Trophoblast cell (in vitro differentiated cells and primary cell): ENCODE measurements at regions not wholly inside any gene's neighbourhood (a gene's known extent, or its start where the extent isn't known, plus 50 kb on each side); places are given as distances from the start of the nearest gene placed in this dataset.
"Not testable (repeated sequence)": the region's sequence is repeated elsewhere in the genome, so short reads cannot be mapped to it uniquely, and the experiment has no call there.

Source experiments
- DNase-seq, 2 donors: peaks; one replicate each; pipeline ENCODE4 v3.0.0-alpha.2; 2016
- H2AFZ ChIP-seq: 2 replicates; pipeline ENCODE4 v1.6.1; 2013; ENCODE audit warnings: low read length, moderate library complexity, mild to moderate bottlenecking; ENCODE audit not compliant: insufficient read depth, poor library complexity
- H2AK5ac ChIP-seq: 2 replicates; pipeline ENCODE4 v1.6.1; 2013; ENCODE audit warnings: mild to moderate bottlenecking, low read length
- H2BK120ac ChIP-seq: 2 replicates; pipeline ENCODE4 v1.6.1; 2013; ENCODE audit warnings: low read length, mild to moderate bottlenecking, moderate library complexity; ENCODE audit not compliant: insufficient read depth, poor library complexity
- H2BK12ac ChIP-seq: 2 replicates; pipeline ENCODE4 v1.6.1; 2013; ENCODE audit warnings: mild to moderate bottlenecking, low read length, moderate library complexity
- H2BK5ac ChIP-seq: 2 replicates; pipeline ENCODE4 v1.6.1; 2013; ENCODE audit warnings: low read length, low read depth, moderate library complexity, mild to moderate bottlenecking; ENCODE audit not compliant: poor library complexity
- H3K14ac ChIP-seq: 2 replicates; pipeline ENCODE4 v1.6.1; 2013; ENCODE audit warnings: mild to moderate bottlenecking, low read length
- H3K18ac ChIP-seq: 2 replicates; pipeline ENCODE4 v1.6.1; 2013; ENCODE audit warnings: mild to moderate bottlenecking, low read length
- H3K23ac ChIP-seq: 2 replicates; pipeline ENCODE4 v1.6.1; 2013; ENCODE audit warnings: low read length
- H3K27ac ChIP-seq: 2 replicates; pipeline ENCODE4 v1.5.1; 2013; ENCODE audit warnings: low read depth, mild to moderate bottlenecking, inconsistent platforms, low read length, moderate library complexity
- H3K27me3 ChIP-seq: 2 replicates; pipeline ENCODE4 v1.6.1; 2013; ENCODE audit warnings: inconsistent platforms, mild to moderate bottlenecking, low read length, moderate library complexity; ENCODE audit not compliant: insufficient read depth
- H3K36me3 ChIP-seq, 2 experiments: 1 replicate in 1 of 2; 2 replicates in 1 of 2; pipeline ENCODE4 v1.6.1; 2013; ENCODE audit warnings: low read length in 2 of 2, mild to moderate bottlenecking in 2 of 2, moderate library complexity in 1 of 2; ENCODE audit not compliant: insufficient read depth in 2 of 2, control insufficient read depth in 1 of 2
- H3K4ac ChIP-seq: 2 replicates; pipeline ENCODE4 v1.6.1; 2013; ENCODE audit warnings: low read depth, mild to moderate bottlenecking, low read length, moderate library complexity
- H3K4me1 ChIP-seq, 2 experiments: 1 replicate in 1 of 2; 2 replicates in 1 of 2; pipeline ENCODE4 v1.6.1; 2013; ENCODE audit warnings: low read length in 2 of 2, mild to moderate bottlenecking in 2 of 2, moderate library complexity in 1 of 2; ENCODE audit not compliant: insufficient read depth in 2 of 2, control insufficient read depth in 1 of 2
- H3K4me2 ChIP-seq: 2 replicates; pipeline ENCODE4 v1.6.1; 2013; ENCODE audit warnings: inconsistent platforms, mild to moderate bottlenecking, low read length, moderate library complexity
- H3K4me3 ChIP-seq: 2 replicates; pipeline ENCODE4 v1.5.1; 2013; ENCODE audit warnings: mild to moderate bottlenecking, low read depth, low read length, inconsistent platforms
- H3K79me1 ChIP-seq: one replicate; pipeline ENCODE4 v1.6.1; 2013; ENCODE audit warnings: low read length
- H3K79me2 ChIP-seq: 2 replicates; pipeline ENCODE4 v1.6.1; 2013; ENCODE audit warnings: low read length, mild to moderate bottlenecking; ENCODE audit not compliant: control insufficient read depth, insufficient read depth, poor library complexity
- H3K9ac ChIP-seq: 2 replicates; pipeline ENCODE4 v1.6.1; 2013; ENCODE audit warnings: mild to moderate bottlenecking, low read length
- H3K9me3 ChIP-seq: 2 replicates; pipeline ENCODE4 v1.6.1; 2013; ENCODE audit warnings: low read depth, mild to moderate bottlenecking, control low read depth, inconsistent platforms, low read length; ENCODE audit not compliant: insufficient read depth
- H4K12ac ChIP-seq: 2 replicates; pipeline ENCODE4 v1.6.1; 2013; ENCODE audit warnings: low read depth, mild to moderate bottlenecking, low read length, moderate library complexity
- H4K8ac ChIP-seq: 2 replicates; pipeline ENCODE4 v1.6.1; 2013; ENCODE audit warnings: low read depth, mild to moderate bottlenecking, low read length, moderate library complexity
- H4K91ac ChIP-seq: one replicate; pipeline ENCODE4 v1.6.1; 2013; ENCODE audit warnings: low read depth, mild to moderate bottlenecking, low read length, moderate library complexity
- WGBS: extraction: QIAGEN DNeasy Blood & Tissue Kit; methylation state at CpG from one replicate; pipeline ENCODE4 v1.1.7; 2013; ENCODE audit warnings: missing lambda C conversion rate; ENCODE audit not compliant: insufficient read length, insufficient coverage; ENCODE audit errors: extremely low coverage; 5-methylcytosine and 5-hydroxymethylcytosine counted together

- not testable (repeated sequence) for H2BK5ac ChIP-seq, H3K9me3 ChIP-seq, DNase-seq, H3K9ac ChIP-seq, H3K27ac ChIP-seq, H3K14ac ChIP-seq, H3K23ac ChIP-seq, H2AK5ac ChIP-seq, H3K4me2 ChIP-seq, H3K4me3 ChIP-seq, H3K79me1 ChIP-seq, H2BK120ac ChIP-seq, H2BK12ac ChIP-seq, H4K91ac ChIP-seq, H3K36me3 ChIP-seq, H3K18ac ChIP-seq, H4K12ac ChIP-seq, H2AFZ ChIP-seq, H4K8ac ChIP-seq, H3K79me2 ChIP-seq, H3K27me3 ChIP-seq, H3K4ac ChIP-seq, H3K4me1 ChIP-seq
- no CpG with 5 or more reads among the region's 2 CpGs for WGBS
Observed at GRCh38 chr7:138366137-138366536, 93.9 kb upstream of the TRIM24 start.

DNA sequence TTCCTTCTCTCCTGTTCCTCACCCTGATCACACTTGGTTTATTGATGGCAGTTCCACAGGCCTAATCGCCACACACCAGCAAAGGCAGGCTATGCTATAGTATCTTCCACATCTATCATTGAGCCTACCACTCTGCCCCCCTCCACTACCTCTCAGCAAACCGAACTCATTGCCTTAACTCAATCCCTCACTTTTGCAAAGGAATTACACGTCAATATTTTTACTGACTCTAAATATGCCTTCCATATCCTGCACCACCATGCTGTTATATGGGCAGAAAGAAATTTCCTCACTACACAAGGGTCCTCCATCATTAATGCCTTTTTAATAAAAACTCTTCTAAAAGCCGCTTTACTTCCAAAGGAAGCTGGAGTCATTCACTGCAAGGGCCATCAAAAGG, 93.4 kb upstream of the TRIM24 start:
- not testable (repeated sequence) for H3K4me1 ChIP-seq, H2AK5ac ChIP-seq, H2BK5ac ChIP-seq, H2BK12ac ChIP-seq, H3K27me3 ChIP-seq, H3K36me3 ChIP-seq, H3K23ac ChIP-seq, H3K4me3 ChIP-seq, H2AFZ ChIP-seq, H3K79me1 ChIP-seq, DNase-seq, H3K9ac ChIP-seq, H3K79me2 ChIP-seq, H2BK120ac ChIP-seq, H3K4me2 ChIP-seq, H4K91ac ChIP-seq, H4K8ac ChIP-seq, H3K18ac ChIP-seq, H3K27ac ChIP-seq, H3K14ac ChIP-seq, H4K12ac ChIP-seq, H3K4ac ChIP-seq
- WGBS, result no CpG with 5 or more reads among the region's 4 CpGs
- peaks cover 13% of the 10 kb centered on the region for H3K9me3 ChIP-seq

GRCh38 chr7:138369797-138370196, 90.3 kb upstream of the TRIM24 start:
- Histone ChIP-seq H3K9me3 (peaks cover 14% of the 10 kb centered on the region), H4K8ac (no peak overlapping the region), H3K4me3 (no peak overlapping the region), H2BK120ac (no peak overlapping the region), H3K9ac (no peak overlapping the region), H3K79me1 (peaks cover 2% of the 10 kb centered on the region), H3K27ac (no peak overlapping the region), H4K91ac (no peak overlapping the region), H2BK5ac (no peak overlapping the region), H3K36me3 (peaks cover 0 to 1% of the 10 kb centered on the region in 2 experiments), H3K4me1 (no peaks in the 10 kb centered on the region), H3K18ac (no peak overlapping the region), H2AK5ac (no peak overlapping the region), H2AFZ (no peak overlapping the region), H2BK12ac (no peak overlapping the region), H3K14ac (no peak overlapping the region), H3K79me2 (no peaks in the 10 kb centered on the region), H3K4me2 (no peak overlapping the region), H3K23ac (no peak overlapping the region), H3K4ac (no peak overlapping the region), H4K12ac (no peak overlapping the region), H3K27me3 (no peaks in the 10 kb centered on the region)
- no CpG with 5 or more reads among the region's 1 CpG for WGBS
- DNase-seq, result no peak

GRCh38 chr7:138370956-138371355, 89.1 kb upstream of the TRIM24 start:
- H3K4me2 ChIP-seq, result no peak overlapping the region
- H2BK120ac ChIP-seq, result no peak overlapping the region
- H3K27ac ChIP-seq, result no peak overlapping the region
- no peak for DNase-seq
- no peak overlapping the region for H2AK5ac ChIP-seq
- peaks cover 2% of the 10 kb centered on the region for H3K79me1 ChIP-seq
- no CpG with 5 or more reads among the region's 2 CpGs for WGBS
- H4K91ac ChIP-seq, result no peak overlapping the region
- no peak overlapping the region for H4K8ac ChIP-seq
- H3K9ac ChIP-seq, result no peak overlapping the region
- H3K18ac ChIP-seq, result no peak overlapping the region
- H3K27me3 ChIP-seq, result no peaks in the 10 kb centered on the region
- H2BK12ac ChIP-seq, result no peak overlapping the region
- H3K79me2 ChIP-seq, result no peaks in the 10 kb centered on the region
- H3K36me3 ChIP-seq, result peaks cover 0 to 1% of the 10 kb centered on the region in 2 experiments
- H3K23ac ChIP-seq, result no peak overlapping the region
- no peak overlapping the region for H2AFZ ChIP-seq
- H3K4me1 ChIP-seq, result no peaks in the 10 kb centered on the region
- H4K12ac ChIP-seq, result no peak overlapping the region
- no peak overlapping the region for H3K14ac ChIP-seq
- no peak overlapping the region for H2BK5ac ChIP-seq
- no peak overlapping the region for H3K4ac ChIP-seq
- H3K9me3 ChIP-seq, result peaks cover 14% of the 10 kb centered on the region
- H3K4me3 ChIP-seq, result no peak overlapping the region
